ENCODE measurements at regions not wholly inside any gene's neighbourhood (a gene's known extent, or its start where the extent isn't known, plus 50 kb on each side); places are given as distances from the start of the nearest gene placed in this dataset.

DNA sequence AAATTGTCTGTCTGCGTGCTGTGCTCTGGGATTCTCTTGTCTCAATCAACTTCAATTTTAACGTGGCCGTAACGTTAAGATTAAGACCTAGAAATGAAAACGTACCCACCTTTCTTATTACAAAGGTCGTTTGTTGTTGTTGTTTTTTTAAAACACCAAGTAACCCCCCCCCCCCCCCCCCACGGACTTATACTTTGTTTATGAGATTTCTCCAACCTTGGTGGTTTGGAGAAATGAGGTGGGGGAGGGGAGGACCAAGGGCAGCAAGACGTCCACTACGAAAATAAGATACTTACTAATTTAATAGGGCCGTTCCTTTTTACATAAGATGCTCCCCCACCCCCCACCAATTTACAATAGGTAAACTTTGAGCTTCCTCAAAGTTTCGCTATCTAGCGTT lies 244.4 kb upstream of the TOPAZ1 start:
- DNase-seq (ENCODE audit: extremely low spot score in 2 of 2): no peak
- Histone ChIP-seq H3K4me3 (peak overlapping the region in 1 of 2 donors; percentile 26), H3K36me3 (no peaks in the 10 kb centered on the region), H3K27me3 (no peaks in the 10 kb centered on the region), H3K27ac (no peak overlapping the region), H3K9me3 (no peaks in the 10 kb centered on the region), H3K4me1 (peaks cover 43% of the 10 kb centered on the region)
- TF ChIP-seq, protein P1, sequence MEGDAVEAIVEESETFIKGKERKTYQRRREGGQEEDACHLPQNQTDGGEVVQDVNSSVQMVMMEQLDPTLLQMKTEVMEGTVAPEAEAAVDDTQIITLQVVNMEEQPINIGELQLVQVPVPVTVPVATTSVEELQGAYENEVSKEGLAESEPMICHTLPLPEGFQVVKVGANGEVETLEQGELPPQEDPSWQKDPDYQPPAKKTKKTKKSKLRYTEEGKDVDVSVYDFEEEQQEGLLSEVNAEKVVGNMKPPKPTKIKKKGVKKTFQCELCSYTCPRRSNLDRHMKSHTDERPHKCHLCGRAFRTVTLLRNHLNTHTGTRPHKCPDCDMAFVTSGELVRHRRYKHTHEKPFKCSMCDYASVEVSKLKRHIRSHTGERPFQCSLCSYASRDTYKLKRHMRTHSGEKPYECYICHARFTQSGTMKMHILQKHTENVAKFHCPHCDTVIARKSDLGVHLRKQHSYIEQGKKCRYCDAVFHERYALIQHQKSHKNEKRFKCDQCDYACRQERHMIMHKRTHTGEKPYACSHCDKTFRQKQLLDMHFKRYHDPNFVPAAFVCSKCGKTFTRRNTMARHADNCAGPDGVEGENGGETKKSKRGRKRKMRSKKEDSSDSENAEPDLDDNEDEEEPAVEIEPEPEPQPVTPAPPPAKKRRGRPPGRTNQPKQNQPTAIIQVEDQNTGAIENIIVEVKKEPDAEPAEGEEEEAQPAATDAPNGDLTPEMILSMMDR (IDR thresholded peaks at IDR 0.05): no peak
- TF ChIP-seq POLR2A (IDR thresholded peaks at IDR 0.05) (no peak), POLR2AphosphoS5 (IDR thresholded peaks at IDR 0.05; ENCODE audit: insufficient read depth in 1 of 2, low read depth in 1 of 2) (no peak)
- intact Hi-C loops (cut with DNase I): no loop called here

DNA sequence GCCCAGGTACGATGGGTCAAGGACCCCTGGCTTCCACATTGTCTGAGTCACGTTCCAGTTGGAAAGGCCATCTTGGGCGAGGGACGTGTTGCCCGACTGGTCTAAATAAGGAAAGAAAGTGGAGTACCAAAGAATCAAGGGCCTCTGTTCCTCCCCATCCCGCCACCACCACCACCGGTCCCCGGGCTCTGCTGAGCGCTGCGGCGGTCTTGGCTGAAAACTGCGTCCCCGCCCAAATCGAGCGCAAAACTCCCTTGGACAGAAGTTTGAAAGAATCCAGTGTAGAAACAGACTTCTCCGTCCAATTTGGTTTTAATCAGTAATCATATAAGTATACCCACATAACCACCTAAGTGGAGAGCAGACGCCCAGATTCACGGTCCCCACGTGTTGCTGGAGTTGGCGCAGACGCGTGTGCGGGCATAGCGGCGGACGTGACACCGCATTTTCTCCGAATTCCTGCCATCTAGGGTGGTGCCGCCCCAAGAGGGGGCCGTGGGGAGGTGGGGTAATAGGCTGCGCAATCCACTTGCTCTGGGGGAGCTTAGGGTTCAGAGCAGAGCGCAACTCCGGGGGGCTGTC lies 243.8 kb upstream of the TOPAZ1 start:
- TF ChIP-seq POLR2AphosphoS5 (IDR thresholded peaks at IDR 0.05; ENCODE audit: insufficient read depth in 1 of 2, low read depth in 1 of 2) (no peak), POLR2A (IDR thresholded peaks at IDR 0.05) (no peak)
- TF ChIP-seq, protein P1 (IDR thresholded peaks at IDR 0.05): no peak
- H3K9me3 ChIP-seq: no peaks in the 10 kb centered on the region
- H3K27ac ChIP-seq: no peak overlapping the region
- peak overlapping the region in 1 of 2 donors; percentile 39 for H3K4me3 ChIP-seq
- no peaks in the 10 kb centered on the region for H3K36me3 ChIP-seq
- intact Hi-C loops (cut with DNase I): no loop called here
- H3K27me3 ChIP-seq: no peaks in the 10 kb centered on the region
- no peak for DNase-seq (ENCODE audit: extremely low spot score in 2 of 2)
- peaks cover 43% of the 10 kb centered on the region for H3K4me1 ChIP-seq

DNA sequence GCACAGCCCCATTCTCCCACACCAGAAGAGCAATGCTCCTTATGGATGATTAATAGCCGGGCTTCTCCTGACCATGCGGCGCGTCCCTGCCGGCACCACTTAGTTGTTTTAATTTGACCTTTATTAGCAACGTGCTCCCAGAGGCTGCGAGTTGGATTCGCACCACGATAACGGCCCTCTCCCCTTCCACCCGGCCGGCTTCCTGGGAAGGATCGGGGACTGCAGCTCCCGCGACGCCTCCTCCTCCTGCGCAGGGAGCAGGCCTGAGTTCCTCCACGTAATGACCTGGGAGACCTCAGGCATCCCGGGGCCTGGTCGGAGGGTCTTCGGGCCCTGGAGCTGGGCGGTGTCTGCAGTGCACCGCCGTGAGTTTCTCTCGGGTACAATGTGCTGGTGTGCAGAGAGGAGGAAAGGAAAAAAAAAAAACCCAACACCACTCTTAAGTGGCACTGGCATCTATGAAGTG lies 243.3 kb upstream of the TOPAZ1 start:
- no peak for TF ChIP-seq POLR2AphosphoS5 (IDR thresholded peaks at IDR 0.05; ENCODE audit: insufficient read depth in 1 of 2, low read depth in 1 of 2)
- TF ChIP-seq, protein P1 (IDR thresholded peaks at IDR 0.05): no peak
- no peak for TF ChIP-seq POLR2A (IDR thresholded peaks at IDR 0.05)
- peaks cover 43% of the 10 kb centered on the region for H3K4me1 ChIP-seq
- H3K4me3 ChIP-seq: peak overlapping the region; percentile 36 to 39
- H3K9me3 ChIP-seq: no peaks in the 10 kb centered on the region
- no peaks in the 10 kb centered on the region for H3K27me3 ChIP-seq
- DNase-seq (ENCODE audit: extremely low spot score in 2 of 2): no peak
- H3K27ac ChIP-seq: no peak overlapping the region
- H3K36me3 ChIP-seq: no peaks in the 10 kb centered on the region
- intact Hi-C loops (cut with DNase I): no loop called here

DNA sequence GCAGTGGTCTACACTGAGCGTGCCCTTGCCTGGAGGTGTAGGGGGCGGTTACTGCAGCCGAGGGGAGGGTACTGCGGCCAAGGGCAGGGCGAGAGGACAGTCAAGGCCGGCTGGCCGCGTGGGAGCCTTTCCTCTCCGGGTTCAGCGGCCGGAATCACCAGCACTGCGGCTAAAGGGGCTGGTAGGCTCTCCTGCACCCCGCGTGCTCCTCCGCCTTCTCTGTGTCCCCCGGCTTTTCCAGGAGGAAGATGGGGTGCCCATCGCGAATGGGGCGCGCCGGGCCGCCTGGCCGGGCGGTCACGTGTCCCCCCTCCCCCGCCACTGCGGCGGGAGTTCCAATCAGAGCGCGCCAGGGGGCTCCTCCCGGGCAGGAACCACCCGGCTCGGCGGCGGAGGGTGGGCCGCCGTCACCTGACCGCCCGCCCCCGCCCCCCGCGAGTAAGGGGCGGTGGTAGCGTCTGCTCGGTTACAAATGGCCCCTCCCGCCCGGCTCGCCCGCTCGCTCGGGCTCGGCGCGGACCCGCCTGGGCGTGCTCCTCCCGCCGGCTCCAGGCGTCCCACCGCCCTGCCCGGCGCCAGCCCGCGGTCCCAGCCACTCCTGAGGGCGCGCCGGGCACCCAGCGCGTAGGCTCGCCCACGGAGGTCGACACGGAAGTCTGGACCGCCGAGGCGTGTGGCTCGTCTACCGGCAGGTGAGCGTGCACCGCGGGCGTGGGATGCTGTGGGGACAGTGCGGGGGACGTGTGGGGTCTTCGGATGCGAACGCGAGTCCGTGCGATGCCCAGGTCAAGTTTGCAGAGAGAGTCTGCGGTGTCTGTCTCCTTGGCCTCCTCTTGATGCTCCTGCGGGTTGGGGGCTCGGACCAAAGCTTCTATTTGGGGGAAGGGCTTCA lies 242.6 kb upstream of the TOPAZ1 start:
- DNase-seq (ENCODE audit: extremely low spot score in 2 of 2): no peak
- intact Hi-C loops (cut with DNase I): no loop called here
- H3K27me3 ChIP-seq: no peaks in the 10 kb centered on the region

More for the DNA sequence above, 242.6 kb upstream of the TOPAZ1 start:
- Histone ChIP-seq H3K27ac (no peak overlapping the region), H3K36me3 (no peaks in the 10 kb centered on the region), H3K4me3 (peak overlapping the region; percentile 36 to 39), H3K9me3 (no peaks in the 10 kb centered on the region), H3K4me1 (peaks cover 43% of the 10 kb centered on the region)
- TF ChIP-seq, protein P1 (IDR thresholded peaks at IDR 0.05): no peak
- TF ChIP-seq POLR2A (IDR thresholded peaks at IDR 0.05): no peak
- TF ChIP-seq POLR2AphosphoS5 (IDR thresholded peaks at IDR 0.05; ENCODE audit: insufficient read depth in 1 of 2, low read depth in 1 of 2): no peak

Measured in vagina (tissue), 2 donors.